ENCODE measurements at regions not wholly inside any gene's neighbourhood (a gene's known extent, or its start where the extent isn't known, plus 50 kb on each side); places are given as distances from the start of the nearest gene placed in this dataset.
"Not testable (repeated sequence)": the region's sequence is repeated elsewhere in the genome, so short reads cannot be mapped to it uniquely, and the experiment has no call there.

GRCh38 chr1:38183096-38183495 is 136.5 kb upstream of the POU3F1 start:
- TF ChIP-seq, protein P1, sequence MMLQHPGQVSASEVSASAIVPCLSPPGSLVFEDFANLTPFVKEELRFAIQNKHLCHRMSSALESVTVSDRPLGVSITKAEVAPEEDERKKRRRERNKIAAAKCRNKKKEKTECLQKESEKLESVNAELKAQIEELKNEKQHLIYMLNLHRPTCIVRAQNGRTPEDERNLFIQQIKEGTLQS (IDR thresholded peaks at IDR 0.05), result no peak
- TF ChIP-seq FOXA2 (IDR thresholded peaks at IDR 0.05) (no peak), FOXA1 (IDR thresholded peaks at IDR 0.05) (no peak), SP1 (IDR thresholded peaks at IDR 0.05) (no peak), NR2F2 (IDR thresholded peaks at IDR 0.05) (no peak), ZBTB33 (IDR thresholded peaks at IDR 0.05) (no peak), EGR1 (IDR thresholded peaks at IDR 0.05; ENCODE audit: low read depth in 2 of 2) (no peak), JUND (IDR thresholded peaks at IDR 0.05) (no peak), YY1 (IDR thresholded peaks at IDR 0.05) (no peak), GABPA (IDR thresholded peaks at IDR 0.05 in 1 of 2, conservative IDR thresholded peaks at IDR 0.05 in 1 of 2) (no peak), TAF1 (conservative IDR thresholded peaks at IDR 0.05) (no peak), RAD21 (IDR thresholded peaks at IDR 0.05) (no peak), HNF4G (IDR thresholded peaks at IDR 0.05) (no peak), HNF4A (conservative IDR thresholded peaks at IDR 0.05) (no peak)
- TF ChIP-seq, protein P2, sequence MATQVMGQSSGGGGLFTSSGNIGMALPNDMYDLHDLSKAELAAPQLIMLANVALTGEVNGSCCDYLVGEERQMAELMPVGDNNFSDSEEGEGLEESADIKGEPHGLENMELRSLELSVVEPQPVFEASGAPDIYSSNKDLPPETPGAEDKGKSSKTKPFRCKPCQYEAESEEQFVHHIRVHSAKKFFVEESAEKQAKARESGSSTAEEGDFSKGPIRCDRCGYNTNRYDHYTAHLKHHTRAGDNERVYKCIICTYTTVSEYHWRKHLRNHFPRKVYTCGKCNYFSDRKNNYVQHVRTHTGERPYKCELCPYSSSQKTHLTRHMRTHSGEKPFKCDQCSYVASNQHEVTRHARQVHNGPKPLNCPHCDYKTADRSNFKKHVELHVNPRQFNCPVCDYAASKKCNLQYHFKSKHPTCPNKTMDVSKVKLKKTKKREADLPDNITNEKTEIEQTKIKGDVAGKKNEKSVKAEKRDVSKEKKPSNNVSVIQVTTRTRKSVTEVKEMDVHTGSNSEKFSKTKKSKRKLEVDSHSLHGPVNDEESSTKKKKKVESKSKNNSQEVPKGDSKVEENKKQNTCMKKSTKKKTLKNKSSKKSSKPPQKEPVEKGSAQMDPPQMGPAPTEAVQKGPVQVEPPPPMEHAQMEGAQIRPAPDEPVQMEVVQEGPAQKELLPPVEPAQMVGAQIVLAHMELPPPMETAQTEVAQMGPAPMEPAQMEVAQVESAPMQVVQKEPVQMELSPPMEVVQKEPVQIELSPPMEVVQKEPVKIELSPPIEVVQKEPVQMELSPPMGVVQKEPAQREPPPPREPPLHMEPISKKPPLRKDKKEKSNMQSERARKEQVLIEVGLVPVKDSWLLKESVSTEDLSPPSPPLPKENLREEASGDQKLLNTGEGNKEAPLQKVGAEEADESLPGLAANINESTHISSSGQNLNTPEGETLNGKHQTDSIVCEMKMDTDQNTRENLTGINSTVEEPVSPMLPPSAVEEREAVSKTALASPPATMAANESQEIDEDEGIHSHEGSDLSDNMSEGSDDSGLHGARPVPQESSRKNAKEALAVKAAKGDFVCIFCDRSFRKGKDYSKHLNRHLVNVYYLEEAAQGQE (IDR thresholded peaks at IDR 0.05), result no peak
- Histone ChIP-seq H3K27ac (ENCODE audit: low read depth in 1 of 2, low read length in 2 of 2) (no peak overlapping the region), H3K9me3 (ENCODE audit: control insufficient read depth in 4 of 4, low read length in 3 of 4) (no peaks in the 10 kb centered on the region), H3K9ac (ENCODE audit: low read depth in 1 of 2, low read length in 2 of 2) (no peak overlapping the region), H3K4me3 (ENCODE audit: low read depth in 1 of 3, low read length in 3 of 3) (no peak overlapping the region), H3K27me3 (ENCODE audit: control insufficient read depth in 4 of 4, insufficient read depth in 4 of 4, low read length in 3 of 4) (no peaks in the 10 kb centered on the region), H3K36me3 (ENCODE audit: control insufficient read depth in 4 of 4, insufficient read depth in 3 of 4, low read depth in 1 of 4, low read length in 3 of 4) (no peaks in the 10 kb centered on the region), H3K4me1 (ENCODE audit: control insufficient read depth in 4 of 4, insufficient read depth in 4 of 4, low read length in 3 of 4) (no peaks in the 10 kb centered on the region)
- WGBS, result 76% methylated on average over 7 of the region's 7 CpGs
- DNase-seq (ENCODE audit: low spot score), result no peak

DNA sequence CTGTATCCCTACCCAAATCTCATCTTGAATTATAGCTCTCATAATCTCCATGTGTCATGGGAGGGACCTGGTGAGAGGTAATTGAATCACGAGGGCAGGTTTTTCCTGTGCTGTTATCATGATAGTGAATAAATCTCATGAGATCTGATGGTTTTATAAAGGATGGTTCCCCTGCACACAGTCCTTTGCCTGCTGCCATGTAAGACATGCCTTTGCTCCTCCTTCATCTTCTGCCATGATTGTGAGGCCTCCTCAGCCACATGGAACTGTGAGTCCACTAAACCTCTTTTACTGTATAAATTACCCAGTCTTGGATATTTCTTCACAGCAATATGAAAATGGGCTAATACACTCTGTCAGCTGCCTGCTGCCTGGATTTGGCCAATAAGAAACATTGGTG is 133.8 kb upstream of the POU3F1 start:
- not testable (repeated sequence) for H3K27ac ChIP-seq (ENCODE audit: low read depth in 1 of 2, low read length in 2 of 2); H3K4me1 ChIP-seq (ENCODE audit: control insufficient read depth in 4 of 4, insufficient read depth in 4 of 4, low read length in 3 of 4); DNase-seq (ENCODE audit: low spot score); H3K9ac ChIP-seq (ENCODE audit: low read depth in 1 of 2, low read length in 2 of 2); H3K27me3 ChIP-seq (ENCODE audit: control insufficient read depth in 4 of 4, insufficient read depth in 4 of 4, low read length in 3 of 4); H3K4me3 ChIP-seq (ENCODE audit: low read depth in 1 of 3, low read length in 3 of 3); H3K36me3 ChIP-seq (ENCODE audit: control insufficient read depth in 4 of 4, insufficient read depth in 3 of 4, low read depth in 1 of 4, low read length in 3 of 4); H3K9me3 ChIP-seq (ENCODE audit: control insufficient read depth in 4 of 4, low read length in 3 of 4)
- 84% methylated on average over 1 of the region's 1 CpG for WGBS

GRCh38 chr1:38179483-38179882 is 132.9 kb upstream of the POU3F1 start:
- WGBS, result 74% methylated on average over 8 of the region's 8 CpGs
- Histone ChIP-seq H3K4me3 (ENCODE audit: low read depth in 1 of 3, low read length in 3 of 3) (no peak overlapping the region), H3K36me3 (ENCODE audit: control insufficient read depth in 4 of 4, insufficient read depth in 3 of 4, low read depth in 1 of 4, low read length in 3 of 4) (no peaks in the 10 kb centered on the region), H3K4me1 (ENCODE audit: control insufficient read depth in 4 of 4, insufficient read depth in 4 of 4, low read length in 3 of 4) (no peaks in the 10 kb centered on the region), H3K9me3 (ENCODE audit: control insufficient read depth in 4 of 4, low read length in 3 of 4) (no peaks in the 10 kb centered on the region), H3K9ac (ENCODE audit: low read depth in 1 of 2, low read length in 2 of 2) (no peak overlapping the region), H3K27ac (ENCODE audit: low read depth in 1 of 2, low read length in 2 of 2) (no peak overlapping the region), H3K27me3 (ENCODE audit: control insufficient read depth in 4 of 4, insufficient read depth in 4 of 4, low read length in 3 of 4) (no peaks in the 10 kb centered on the region)
- TF ChIP-seq GABPA (IDR thresholded peaks at IDR 0.05 in 1 of 2, conservative IDR thresholded peaks at IDR 0.05 in 1 of 2) (no peak), FOXA1 (IDR thresholded peaks at IDR 0.05) (no peak), RAD21 (IDR thresholded peaks at IDR 0.05) (peak in 1 of 2 donors; percentile 15), EGR1 (IDR thresholded peaks at IDR 0.05; ENCODE audit: low read depth in 2 of 2) (no peak), RXRA (IDR thresholded peaks at IDR 0.05) (peak in 1 of 2 donors; percentile 49), NR2F2 (IDR thresholded peaks at IDR 0.05) (peak; percentile 96), FOXA2 (IDR thresholded peaks at IDR 0.05) (no peak)
- TF ChIP-seq, protein P1 (IDR thresholded peaks at IDR 0.05), result no peak
- TF ChIP-seq, protein P2 (IDR thresholded peaks at IDR 0.05), result no peak
- no peak for DNase-seq (ENCODE audit: low spot score)

Data from liver (tissue), 7 donors.